MM.1S (cell line): ENCODE measurements at regions not wholly inside any gene's neighbourhood (a gene's known extent, or its start where the extent isn't known, plus 50 kb on each side); places are given as distances from the start of the nearest gene placed in this dataset.

ENCODE experiments used
- DNase-seq: peaks from one replicate; pipeline ENCODE4 v3.0.0-alpha.2; 2015
- H2AFZ ChIP-seq: fragments of 300-600 bp; sonication (generic); 2 replicates; pipeline ENCODE4 v1.6.0; 2016; ENCODE audit warnings: antibody characterized with exemption, low read length
- H3F3A ChIP-seq: fragments of 300-600 bp; sonication (generic); 2 replicates; pipeline ENCODE4 v1.6.1; 2016; ENCODE audit warnings: mild to moderate bottlenecking, antibody characterized with exemption, low read length, moderate library complexity, mixed read lengths; ENCODE audit not compliant: insufficient read depth
- H3K27ac ChIP-seq: fragments of 300-600 bp; sonication (generic); 2 replicates; pipeline ENCODE4 v1.5.1; 2016; ENCODE audit warnings: mild to moderate bottlenecking, low read length
- H3K27me3 ChIP-seq: fragments of 300-600 bp; sonication (generic); replicated peaks from 2 replicates; pipeline ENCODE4 v1.6.0; 2016; ENCODE audit warnings: low read length; ENCODE audit not compliant: insufficient read depth
- H3K36me3 ChIP-seq: fragments of 300-600 bp; sonication (generic); replicated peaks from 2 replicates; pipeline ENCODE4 v1.6.1; 2016; ENCODE audit warnings: mild to moderate bottlenecking, low read length, mixed read lengths; ENCODE audit not compliant: insufficient read depth
- H3K4me1 ChIP-seq: fragments of 300-600 bp; sonication (generic); 2 replicates; pipeline ENCODE4 v1.6.1; 2016; ENCODE audit warnings: low read length, mixed read lengths
- H3K4me2 ChIP-seq: fragments of 300-600 bp; sonication (generic); 2 replicates; pipeline ENCODE4 v1.6.0; 2016; ENCODE audit warnings: low read depth, low read length
- H3K4me3 ChIP-seq: fragments of 300-600 bp; sonication (generic); 2 replicates; pipeline ENCODE4 v1.5.1; 2016; ENCODE audit warnings: low read length, mixed read lengths
- H3K79me2 ChIP-seq: fragments of 300-600 bp; sonication (generic); 2 replicates; pipeline ENCODE4 v1.6.1; 2016; ENCODE audit warnings: mixed run types, low read length, mixed read lengths
- H3K9ac ChIP-seq: fragments of 300-600 bp; sonication (generic); 2 replicates; pipeline ENCODE4 v1.6.1; 2016; ENCODE audit warnings: low read length, mixed read lengths
- H3K9me2 ChIP-seq: fragments of 300-600 bp; sonication (generic); replicated peaks from 2 replicates; pipeline ENCODE4 v1.6.1; 2016; ENCODE audit warnings: mild to moderate bottlenecking, low read length, mixed read lengths; ENCODE audit not compliant: insufficient read depth
- H3K9me3 ChIP-seq: fragments of 300-600 bp; sonication (generic); replicated peaks from 2 replicates; pipeline ENCODE4 v1.6.1; 2016; ENCODE audit warnings: mild to moderate bottlenecking, low read length, mixed read lengths; ENCODE audit not compliant: insufficient read depth
- H4K20me1 ChIP-seq: fragments of 300-600 bp; sonication (generic); 2 replicates; pipeline ENCODE4 v1.6.1; 2016; ENCODE audit warnings: mild to moderate bottlenecking, low read length, moderate library complexity, mixed read lengths; ENCODE audit not compliant: insufficient read depth
- CTCF ChIP-seq: fragments of 300-600 bp; sonication (generic); IDR thresholded peaks from 2 replicates; pipeline ENCODE4 v1.5.1; 2016; ENCODE audit warnings: antibody characterized with exemption, low read length, mixed read lengths
- EZH2 ChIP-seq: fragments of 300-600 bp; sonication (generic); optimal IDR thresholded peaks from 2 replicates; pipeline ENCODE3; 2017; ENCODE audit warnings: low read depth, mild to moderate bottlenecking, antibody characterized with exemption, low read length, mixed read lengths
- EZH2phosphoT487 ChIP-seq: fragments of 300-600 bp; sonication (generic); IDR thresholded peaks from 2 replicates; pipeline ENCODE4 v1.6.1; 2018; ENCODE audit warnings: antibody characterized with exemption, low read length

GRCh38 chr3:94772402-94772801, 709.5 kb downstream of the NSUN3 start:
- no peak overlapping the region for H3K4me3 ChIP-seq
- H3K79me2 ChIP-seq: no peaks in the 10 kb centered on the region
- no peak for DNase-seq
- H3K4me2 ChIP-seq: no peak overlapping the region
- no peaks in the 10 kb centered on the region for H3F3A ChIP-seq
- H2AFZ ChIP-seq: no peak overlapping the region
- H4K20me1 ChIP-seq: no peaks in the 10 kb centered on the region
- H3K27ac ChIP-seq: no peak overlapping the region
- no peak overlapping the region for H3K9ac ChIP-seq
- no peaks in the 10 kb centered on the region for H3K9me2 ChIP-seq
- no peaks in the 10 kb centered on the region for H3K9me3 ChIP-seq
- no peaks in the 10 kb centered on the region for H3K4me1 ChIP-seq
- TF ChIP-seq CTCF: no peak
- no peak for TF ChIP-seq EZH2phosphoT487
- no peak for TF ChIP-seq EZH2
- H3K36me3 ChIP-seq: no peaks in the 10 kb centered on the region
- H3K27me3 ChIP-seq: no peaks in the 10 kb centered on the region

- no peaks in the 10 kb centered on the region for H3K36me3 ChIP-seq
- H3K4me3 ChIP-seq: no peak overlapping the region
- DNase-seq: no peak
These were observed 712.9 kb downstream of the NSUN3 start for GRCh38 chr3:94775746-94776145.

GRCh38 chr3:94776401-94776915, 713.6 kb downstream of the NSUN3 start:
- Histone ChIP-seq H3K27me3 (no peaks in the 10 kb centered on the region), H3K9ac (no peak overlapping the region), H3F3A (no peaks in the 10 kb centered on the region), H3K27ac (no peak overlapping the region), H3K4me2 (no peak overlapping the region), H4K20me1 (no peaks in the 10 kb centered on the region), H3K36me3 (no peaks in the 10 kb centered on the region), H3K4me3 (no peak overlapping the region), H3K79me2 (no peaks in the 10 kb centered on the region), H2AFZ (no peak overlapping the region), H3K9me3 (no peaks in the 10 kb centered on the region), H3K9me2 (no peaks in the 10 kb centered on the region), H3K4me1 (no peaks in the 10 kb centered on the region)
- TF ChIP-seq EZH2phosphoT487: no peak
- no peak for TF ChIP-seq CTCF
- DNase-seq: no peak

More at GRCh38 chr3:94775746-94776145, 712.9 kb downstream of the NSUN3 start:
- Histone ChIP-seq H3K9me2 (no peaks in the 10 kb centered on the region), H3K4me1 (no peaks in the 10 kb centered on the region), H3K4me2 (no peak overlapping the region), H3K79me2 (no peaks in the 10 kb centered on the region), H3K27me3 (no peaks in the 10 kb centered on the region), H3F3A (no peaks in the 10 kb centered on the region), H4K20me1 (no peaks in the 10 kb centered on the region), H3K9ac (no peak overlapping the region), H3K27ac (no peak overlapping the region), H2AFZ (no peak overlapping the region), H3K9me3 (no peaks in the 10 kb centered on the region)
- TF ChIP-seq CTCF (no peak), EZH2phosphoT487 (no peak), EZH2 (no peak)
